ENCODE measurements at regions not wholly inside any gene's neighbourhood (a gene's known extent, or its start where the extent isn't known, plus 50 kb on each side); places are given as distances from the start of the nearest gene placed in this dataset.

DNA sequence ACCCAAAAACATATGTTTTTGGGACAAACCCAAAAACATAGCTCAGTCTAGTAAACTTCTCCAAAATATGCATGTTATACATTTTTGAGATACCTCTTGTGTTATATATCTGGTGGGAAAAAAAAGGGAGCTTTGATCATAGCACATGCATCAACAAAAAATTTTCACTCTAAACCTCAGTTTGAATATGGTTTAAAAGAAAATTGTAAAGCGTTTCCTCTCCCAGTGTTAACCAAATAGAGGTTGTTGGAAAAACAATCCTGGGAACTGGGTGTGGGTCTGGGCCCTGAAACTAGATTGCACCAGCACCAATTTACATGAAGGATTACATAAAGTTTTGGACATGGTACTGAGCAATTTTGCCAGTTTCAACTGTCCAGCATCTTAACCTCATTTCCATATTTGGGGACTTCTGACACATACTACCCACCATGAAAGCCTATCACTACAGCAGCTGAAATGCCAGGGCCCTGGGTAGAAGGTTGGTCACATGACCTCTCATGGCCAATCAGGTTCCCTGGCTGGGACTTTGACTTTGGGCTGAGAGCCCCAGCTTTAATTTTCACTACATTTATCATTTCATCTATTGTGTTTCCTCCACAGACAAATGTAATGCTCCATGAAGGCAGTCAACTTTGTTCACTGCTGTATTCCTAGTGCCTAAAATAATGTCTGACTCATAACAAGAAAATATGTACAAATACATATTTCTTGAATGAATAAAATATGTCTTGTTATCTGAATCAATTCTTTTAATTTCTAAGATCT is 150.7 kb downstream of the SETD4 start:
- no peak for TF ChIP-seq CTCF (IDR thresholded peaks at IDR 0.05; ENCODE audit: low read depth, low read length)

DNA sequence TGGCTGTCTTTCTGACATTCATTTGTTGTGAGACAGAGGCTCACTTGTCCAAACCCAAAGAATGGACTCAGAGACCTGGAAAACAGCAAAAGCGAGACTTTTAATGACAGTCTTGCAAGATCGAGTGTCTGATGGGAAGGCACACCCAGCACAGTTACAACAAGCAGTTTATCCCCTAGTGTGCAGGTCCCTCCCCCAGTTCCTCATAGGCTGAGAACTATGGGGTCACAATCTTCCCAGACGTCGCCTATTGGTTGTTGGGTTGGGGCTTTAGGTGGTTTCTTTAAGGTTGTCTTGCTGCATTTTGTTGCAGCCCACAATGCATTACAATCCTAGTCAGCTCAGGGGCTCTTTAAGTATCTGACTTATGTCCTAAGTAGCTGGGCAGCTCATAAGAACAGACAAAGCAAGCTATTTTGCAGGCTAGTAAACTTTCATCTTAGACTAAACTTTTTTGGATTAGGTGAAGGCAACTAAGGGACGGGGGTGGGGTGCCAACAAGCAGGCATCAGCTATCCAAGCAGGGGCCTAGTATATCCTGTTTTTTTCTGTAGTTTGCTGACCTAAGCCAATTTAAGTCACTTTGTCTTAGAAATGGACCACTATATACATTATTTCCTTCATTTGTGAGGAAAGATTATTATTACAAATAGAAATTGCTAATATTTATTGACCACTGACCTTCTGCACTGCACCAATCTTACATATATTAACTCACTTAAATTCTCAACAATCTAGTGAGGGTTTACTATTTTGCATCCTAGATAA is 151.8 kb downstream of the SETD4 start:
- no peak overlapping the region for H3K4me3 ChIP-seq (ENCODE audit: low read depth, low read length)
- no peak for TF ChIP-seq CTCF (IDR thresholded peaks at IDR 0.05; ENCODE audit: low read depth, low read length)

More for the DNA sequence above, 150.7 kb downstream of the SETD4 start:
- no peak overlapping the region for H3K4me3 ChIP-seq (ENCODE audit: low read depth, low read length)

GRCh38 chr21:35906586-35906985 is 153.7 kb downstream of the SETD4 start:
- TF ChIP-seq CTCF (IDR thresholded peaks at IDR 0.05; ENCODE audit: low read depth, low read length), result no peak
- no peak overlapping the region for H3K4me3 ChIP-seq (ENCODE audit: low read depth, low read length)

GRCh38 chr21:35905963-35906345 is 154.4 kb downstream of the SETD4 start:
- H3K4me3 ChIP-seq (ENCODE audit: low read depth, low read length), result no peak overlapping the region
- no peak for TF ChIP-seq CTCF (IDR thresholded peaks at IDR 0.05; ENCODE audit: low read depth, low read length)

DNA sequence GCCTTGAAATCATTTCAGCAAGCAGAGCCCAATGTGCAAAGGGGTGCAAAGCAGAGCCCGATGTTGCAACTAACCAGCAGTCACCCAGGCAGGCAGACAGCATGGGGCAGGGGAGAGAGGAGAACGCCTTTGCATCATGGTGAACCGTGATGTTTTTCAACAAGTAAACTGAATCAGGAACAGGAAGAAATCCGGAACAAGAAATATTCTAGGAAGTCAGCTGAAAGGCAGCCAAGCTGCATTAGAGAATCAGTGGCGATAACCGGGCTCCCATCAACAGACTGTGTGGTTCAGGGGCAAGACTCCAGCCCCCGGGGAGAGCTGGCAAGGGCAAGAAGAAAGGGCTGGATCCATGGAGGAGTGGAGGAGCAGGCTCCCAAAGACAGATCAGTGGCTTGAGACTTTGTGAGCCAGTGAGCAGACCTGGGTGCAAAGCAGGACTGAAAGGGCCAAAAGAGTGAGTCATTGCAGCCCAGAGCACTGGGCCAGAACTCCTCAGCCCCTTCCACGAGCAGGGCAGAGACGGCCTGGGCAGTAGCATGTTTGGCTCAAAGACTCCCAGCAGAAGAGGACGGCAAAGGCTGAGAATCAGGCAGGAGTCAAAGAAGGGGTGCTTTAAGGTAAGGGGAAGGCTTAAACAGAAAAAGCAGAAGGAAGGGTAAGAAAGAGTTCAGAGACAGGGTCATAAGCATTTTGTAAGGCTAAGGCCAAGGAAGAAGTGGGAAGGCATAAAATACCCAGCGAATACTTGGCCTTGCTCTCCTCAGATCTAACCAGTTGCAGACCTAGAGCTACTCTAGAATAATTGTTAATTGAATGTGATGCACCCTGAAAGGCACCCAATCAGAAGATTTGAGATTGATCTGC is 155.0 kb downstream of the SETD4 start:
- no peak overlapping the region for H3K4me3 ChIP-seq (ENCODE audit: low read depth, low read length)
- no peak for TF ChIP-seq CTCF (IDR thresholded peaks at IDR 0.05; ENCODE audit: low read depth, low read length)

- TF ChIP-seq CTCF (IDR thresholded peaks at IDR 0.05; ENCODE audit: low read depth, low read length), result no peak
Measured at GRCh38 chr21:35900539-35900938, 159.8 kb downstream of the SETD4 start.

More at GRCh38 chr21:35900539-35900938, 159.8 kb downstream of the SETD4 start:
- H3K4me3 ChIP-seq (ENCODE audit: low read depth, low read length), result no peak overlapping the region
